ENCODE measurements at regions not wholly inside any gene's neighbourhood (a gene's known extent, or its start where the extent isn't known, plus 50 kb on each side); places are given as distances from the start of the nearest gene placed in this dataset.

- TF ChIP-seq CTCF (IDR thresholded peaks at IDR 0.05; ENCODE audit: unreplicated experiment) = no peak
- Mint-ChIP-seq H3K27ac (ENCODE audit: unreplicated experiment) (no peak overlapping the region), H3K36me3 (ENCODE audit: low read depth, unreplicated experiment) (peaks cover 8% of the 10 kb centered on the region), H3K4me3 (ENCODE audit: unreplicated experiment) (no peak overlapping the region), H3K27me3 (ENCODE audit: unreplicated experiment) (peaks cover 3% of the 10 kb centered on the region), H3K9me3 (ENCODE audit: unreplicated experiment) (no peaks in the 10 kb centered on the region), H3K4me1 (ENCODE audit: unreplicated experiment) (peaks cover 21% of the 10 kb centered on the region)
- DNase-seq (ENCODE audit: low spot score) = no peak
Measured at GRCh38 chr12:124172636-124173035, 122.3 kb upstream of the RFLNA start.

GRCh38 chr12:124173692-124174091, 121.2 kb upstream of the RFLNA start:
- H3K27me3 Mint-ChIP-seq (ENCODE audit: unreplicated experiment) = peaks cover 2% of the 10 kb centered on the region

GRCh38 chr12:124174451-124175348, 120.2 kb upstream of the RFLNA start:
- H3K9me3 Mint-ChIP-seq (ENCODE audit: unreplicated experiment) = no peaks in the 10 kb centered on the region
- no peaks in the 10 kb centered on the region for H3K36me3 Mint-ChIP-seq (ENCODE audit: low read depth, unreplicated experiment)
- H3K4me1 Mint-ChIP-seq (ENCODE audit: unreplicated experiment) = peaks cover 21% of the 10 kb centered on the region
- H3K27ac Mint-ChIP-seq (ENCODE audit: unreplicated experiment) = no peak overlapping the region
- H3K4me3 Mint-ChIP-seq (ENCODE audit: unreplicated experiment) = no peak overlapping the region
- no peak for DNase-seq (ENCODE audit: low spot score)
- peaks cover 2% of the 10 kb centered on the region for H3K27me3 Mint-ChIP-seq (ENCODE audit: unreplicated experiment)
- no peak for TF ChIP-seq CTCF (IDR thresholded peaks at IDR 0.05; ENCODE audit: unreplicated experiment)

More at GRCh38 chr12:124173692-124174091, 121.2 kb upstream of the RFLNA start:
- no peak for TF ChIP-seq CTCF (IDR thresholded peaks at IDR 0.05; ENCODE audit: unreplicated experiment)
- no peak for DNase-seq (ENCODE audit: low spot score)
- peaks cover 21% of the 10 kb centered on the region for H3K4me1 Mint-ChIP-seq (ENCODE audit: unreplicated experiment)
- no peaks in the 10 kb centered on the region for H3K9me3 Mint-ChIP-seq (ENCODE audit: unreplicated experiment)
- no peak overlapping the region for H3K27ac Mint-ChIP-seq (ENCODE audit: unreplicated experiment)
- H3K4me3 Mint-ChIP-seq (ENCODE audit: unreplicated experiment) = no peak overlapping the region
- no peaks in the 10 kb centered on the region for H3K36me3 Mint-ChIP-seq (ENCODE audit: low read depth, unreplicated experiment)

- peaks cover 2% of the 10 kb centered on the region for H3K27me3 Mint-ChIP-seq (ENCODE audit: unreplicated experiment)
- no peak overlapping the region for H3K27ac Mint-ChIP-seq (ENCODE audit: unreplicated experiment)
- H3K4me3 Mint-ChIP-seq (ENCODE audit: unreplicated experiment) = no peak overlapping the region
- no peaks in the 10 kb centered on the region for H3K9me3 Mint-ChIP-seq (ENCODE audit: unreplicated experiment)
- no peaks in the 10 kb centered on the region for H3K36me3 Mint-ChIP-seq (ENCODE audit: low read depth, unreplicated experiment)
- no peak for TF ChIP-seq CTCF (IDR thresholded peaks at IDR 0.05; ENCODE audit: unreplicated experiment)
- no peak for DNase-seq (ENCODE audit: low spot score)
- H3K4me1 Mint-ChIP-seq (ENCODE audit: unreplicated experiment) = peaks cover 21% of the 10 kb centered on the region
Measured at GRCh38 chr12:124175704-124176103, 119.2 kb upstream of the RFLNA start.

- no peak for TF ChIP-seq CTCF (IDR thresholded peaks at IDR 0.05; ENCODE audit: unreplicated experiment)
- Mint-ChIP-seq H3K4me3 (ENCODE audit: unreplicated experiment) (no peak overlapping the region), H3K27me3 (ENCODE audit: unreplicated experiment) (peaks cover 2% of the 10 kb centered on the region), H3K36me3 (ENCODE audit: low read depth, unreplicated experiment) (no peaks in the 10 kb centered on the region), H3K27ac (ENCODE audit: unreplicated experiment) (peak overlapping the region; percentile 52), H3K4me1 (ENCODE audit: unreplicated experiment) (peaks cover 21% of the 10 kb centered on the region), H3K9me3 (ENCODE audit: unreplicated experiment) (no peaks in the 10 kb centered on the region)
- no peak for DNase-seq (ENCODE audit: low spot score)
Measured at GRCh38 chr12:124177276-124177950, 117.5 kb upstream of the RFLNA start.

All from endothelial cell (in vitro differentiated cells).